Mucosa of descending colon (tissue), 3 donors: ENCODE measurements at regions not wholly inside any gene's neighbourhood (a gene's known extent, or its start where the extent isn't known, plus 50 kb on each side); places are given as distances from the start of the nearest gene placed in this dataset.

Experiments
- ATAC-seq: fragments of 200-7000 bp; cut with Tn5 transposase; one replicate; pipeline ENCODE4 v1.9.1; 2020; ENCODE audit warnings: mild to moderate bottlenecking, moderate library complexity
- DNase-seq, 3 donors: peaks; one replicate each; pipeline ENCODE4 v3.0.0-alpha.2; 2020
- H3K36me3 ChIP-seq: fragments of 200-600 bp; one replicate; pipeline ENCODE4 v1.8.0; 2021; ENCODE audit warnings: low read depth, mild to moderate bottlenecking
- H3K4me1 ChIP-seq: fragments of 200-600 bp; one replicate; pipeline ENCODE4 v1.8.0; 2021; ENCODE audit warnings: low read depth, mild to moderate bottlenecking
- H3K4me3 ChIP-seq: fragments of 200-600 bp; one replicate; pipeline ENCODE4 v1.8.0; 2021; ENCODE audit warnings: mild to moderate bottlenecking
- H3K9me3 ChIP-seq: fragments of 200-600 bp; one replicate; pipeline ENCODE4 v1.8.0; 2021; ENCODE audit warnings: mild to moderate bottlenecking
- CTCF ChIP-seq: fragments of 200-600 bp; IDR thresholded peaks from one replicate; pipeline ENCODE4 v1.8.0; 2022; ENCODE audit warnings: antibody characterized with exemption, mild to moderate bottlenecking
- intact Hi-C, 2 donors: fragments of 100-400 bp; cut with DNase I in 1 of 2; cut with micrococcal nuclease in 1 of 2; formaldehyde crosslinking; loops; one replicate each; pipeline versions ENCODE4 v1.11.0 to v1.11.1; 2022; cut with DNase I, micrococcal nuclease
- donor health status: DM: no; HTN: no; CAD: no; lungs with moderate emphysema.
- donor health status: DM: no; HTN: no; CAD: no.
- donor health status: DM: no; HTN: yes; CAD: no.

- H3K4me1 ChIP-seq: no peaks in the 10 kb centered on the region
- no peaks in the 10 kb centered on the region for H3K36me3 ChIP-seq
- no peak for ATAC-seq
- no peak overlapping the region for H3K4me3 ChIP-seq
- DNase-seq: no peak
- intact Hi-C loops: no loop called here
- no peak for TF ChIP-seq CTCF
- no peaks in the 10 kb centered on the region for H3K9me3 ChIP-seq
These were observed 289.1 kb downstream of the MBD2 start for GRCh38 chr18:53935399-53935798.

- no peak for DNase-seq
- no peak overlapping the region for H3K4me3 ChIP-seq
- TF ChIP-seq CTCF: no peak
- no peaks in the 10 kb centered on the region for H3K36me3 ChIP-seq
- intact Hi-C loops: no loop called here
- H3K4me1 ChIP-seq: no peaks in the 10 kb centered on the region
- no peak for ATAC-seq
- H3K9me3 ChIP-seq: no peaks in the 10 kb centered on the region
These were observed 304.0 kb downstream of the MBD2 start for GRCh38 chr18:53920312-53921075.

GRCh38 chr18:53918091-53918490, 306.4 kb downstream of the MBD2 start:
- no peak for ATAC-seq
- Histone ChIP-seq H3K36me3 (no peaks in the 10 kb centered on the region), H3K4me1 (no peaks in the 10 kb centered on the region), H3K4me3 (no peak overlapping the region), H3K9me3 (no peaks in the 10 kb centered on the region)
- no peak for DNase-seq
- intact Hi-C loops: no loop called here
- TF ChIP-seq CTCF: no peak

DNA sequence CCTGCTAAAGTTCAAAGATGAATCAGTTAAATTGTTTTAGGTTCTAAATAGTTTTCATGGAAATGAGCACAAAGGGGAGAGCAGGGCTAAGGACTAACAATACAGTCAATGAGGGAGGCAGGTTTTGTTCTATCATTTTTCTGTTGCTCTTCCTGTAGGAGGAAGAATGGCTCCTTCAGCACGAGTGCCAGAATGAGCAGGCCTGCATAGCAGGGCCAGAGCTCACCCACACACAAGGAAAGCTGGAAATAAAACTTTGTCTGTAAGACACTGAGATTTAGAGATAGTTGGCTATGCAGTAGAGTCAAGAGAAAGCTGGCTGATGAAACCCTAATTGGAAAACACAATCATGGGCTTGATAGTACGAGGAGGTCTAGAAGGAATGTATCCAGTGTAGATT, 313.3 kb downstream of the MBD2 start:
- H3K36me3 ChIP-seq: no peaks in the 10 kb centered on the region
- no peak for TF ChIP-seq CTCF
- H3K4me1 ChIP-seq: no peaks in the 10 kb centered on the region
- intact Hi-C loops: no loop called here
- ATAC-seq: no peak
- H3K9me3 ChIP-seq: no peaks in the 10 kb centered on the region
- no peak overlapping the region for H3K4me3 ChIP-seq
- DNase-seq: no peak

- H3K4me3 ChIP-seq: no peak overlapping the region
- ATAC-seq (no peak), DNase-seq (peak in 1 of 3 donors; percentile 21)
- intact Hi-C loops: no loop called here
- TF ChIP-seq CTCF: no peak
- H3K36me3 ChIP-seq: no peaks in the 10 kb centered on the region
- no peaks in the 10 kb centered on the region for H3K4me1 ChIP-seq
- H3K9me3 ChIP-seq: no peaks in the 10 kb centered on the region
These were observed 314.8 kb downstream of the MBD2 start for GRCh38 chr18:53909668-53910067.

GRCh38 chr18:53907921-53908320, 316.5 kb downstream of the MBD2 start:
- H3K36me3 ChIP-seq: no peaks in the 10 kb centered on the region
- TF ChIP-seq CTCF: no peak
- H3K4me1 ChIP-seq: no peaks in the 10 kb centered on the region
- intact Hi-C loops: no loop called here
- DNase-seq (no peak), ATAC-seq (no peak)
- H3K9me3 ChIP-seq: no peaks in the 10 kb centered on the region
- H3K4me3 ChIP-seq: no peak overlapping the region
